ENCODE measurements at regions not wholly inside any gene's neighbourhood (a gene's known extent, or its start where the extent isn't known, plus 50 kb on each side); places are given as distances from the start of the nearest gene placed in this dataset.
"Not testable (repeated sequence)": the region's sequence is repeated elsewhere in the genome, so short reads cannot be mapped to it uniquely, and the experiment has no call there.

DNA sequence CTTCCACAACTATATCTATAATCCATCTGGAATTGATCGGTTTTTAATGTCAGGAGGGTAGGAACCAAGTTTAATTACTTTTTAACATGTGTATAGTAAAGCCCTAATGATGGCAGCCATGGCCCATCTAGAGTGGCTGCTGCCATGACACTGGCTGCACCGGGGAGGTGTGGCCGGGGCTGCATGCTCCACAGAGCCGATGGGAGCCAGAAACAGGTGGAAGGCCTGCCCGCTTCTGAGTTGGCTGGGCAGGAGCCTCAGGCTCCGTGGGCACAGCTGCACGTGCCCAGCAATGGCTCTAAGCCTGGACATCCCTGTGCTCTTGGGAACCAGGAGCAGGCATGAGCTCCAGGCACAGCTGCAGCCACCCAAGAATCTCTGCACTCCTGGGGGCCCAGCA is 73.0 kb downstream of the GBP6 start:
- Histone ChIP-seq H3K4me3 (ENCODE audit: low read length) (no peak overlapping the region), H3K36me3 (ENCODE audit: control insufficient read depth, insufficient read depth, low read length) (no peaks in the 10 kb centered on the region), H3K4me1 (ENCODE audit: control insufficient read depth, insufficient read depth, low read length) (no peaks in the 10 kb centered on the region), H3K27me3 (ENCODE audit: control insufficient read depth, insufficient read depth, low read length) (no peaks in the 10 kb centered on the region), H3K9me3 (ENCODE audit: control insufficient read depth, insufficient read depth, low read length) (no peaks in the 10 kb centered on the region), H3K27ac (ENCODE audit: low read length) (no peak overlapping the region)
- DNase-seq (ENCODE audit: low read depth, low spot score), result no peak
- no CpG with 5 or more reads among the region's 7 CpGs for WGBS (ENCODE audit: insufficient coverage, insufficient read length)

DNA sequence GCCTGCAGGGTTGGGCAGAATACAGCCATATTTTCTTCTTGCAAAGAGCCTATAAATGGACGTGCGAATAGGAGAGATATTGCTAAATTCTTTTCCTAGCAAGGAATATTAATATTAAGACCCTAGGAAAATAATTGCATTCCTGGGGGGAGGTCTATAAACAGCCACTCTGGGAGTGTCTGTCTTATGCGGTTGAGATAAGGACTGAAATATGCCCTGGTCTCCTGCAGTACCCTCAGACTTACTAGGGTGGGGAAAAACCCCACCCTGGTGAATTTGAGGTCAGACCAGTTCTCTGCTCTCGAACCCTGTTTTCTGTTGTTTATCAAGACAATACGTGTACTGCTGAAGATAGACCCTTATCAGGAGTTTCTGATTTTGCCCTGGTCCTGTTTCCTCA is 74.4 kb downstream of the GBP6 start:
- not testable (repeated sequence) for H3K27ac ChIP-seq (ENCODE audit: low read length); H3K27me3 ChIP-seq (ENCODE audit: control insufficient read depth, insufficient read depth, low read length); H3K4me3 ChIP-seq (ENCODE audit: low read length); H3K4me1 ChIP-seq (ENCODE audit: control insufficient read depth, insufficient read depth, low read length); H3K36me3 ChIP-seq (ENCODE audit: control insufficient read depth, insufficient read depth, low read length); DNase-seq (ENCODE audit: low read depth, low spot score); H3K9me3 ChIP-seq (ENCODE audit: control insufficient read depth, insufficient read depth, low read length)
- WGBS (ENCODE audit: insufficient coverage, insufficient read length), result no CpG with 5 or more reads among the region's 5 CpGs

DNA sequence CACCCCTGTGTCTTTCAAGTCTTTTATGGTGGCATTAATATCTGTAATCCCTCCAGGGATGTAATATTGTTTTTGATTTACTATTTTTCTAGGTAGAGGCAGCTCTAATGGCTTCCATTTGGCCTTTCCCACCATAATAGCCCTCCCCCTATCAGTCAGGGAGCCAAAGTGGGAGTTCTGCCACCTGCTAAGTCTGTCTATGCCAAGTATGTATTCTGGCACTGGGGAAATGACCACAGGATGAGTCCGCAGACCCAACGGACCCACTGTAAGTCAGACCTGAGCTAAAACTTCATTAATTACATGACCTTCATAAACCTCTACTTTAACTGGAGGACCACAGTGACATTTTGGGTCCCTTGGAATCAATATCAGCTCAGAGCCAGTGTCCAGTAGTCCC is 77.1 kb downstream of the GBP6 start:
- no CpG with 5 or more reads among the region's 2 CpGs for WGBS (ENCODE audit: insufficient coverage, insufficient read length)
- H3K4me1 ChIP-seq (ENCODE audit: control insufficient read depth, insufficient read depth, low read length), result no peaks in the 10 kb centered on the region
- H3K36me3 ChIP-seq (ENCODE audit: control insufficient read depth, insufficient read depth, low read length), result no peaks in the 10 kb centered on the region
- no peaks in the 10 kb centered on the region for H3K9me3 ChIP-seq (ENCODE audit: control insufficient read depth, insufficient read depth, low read length)
- DNase-seq (ENCODE audit: low read depth, low spot score), result no peak
- H3K4me3 ChIP-seq (ENCODE audit: low read length), result no peak overlapping the region
- H3K27ac ChIP-seq (ENCODE audit: low read length), result no peak overlapping the region
- no peaks in the 10 kb centered on the region for H3K27me3 ChIP-seq (ENCODE audit: control insufficient read depth, insufficient read depth, low read length)

DNA sequence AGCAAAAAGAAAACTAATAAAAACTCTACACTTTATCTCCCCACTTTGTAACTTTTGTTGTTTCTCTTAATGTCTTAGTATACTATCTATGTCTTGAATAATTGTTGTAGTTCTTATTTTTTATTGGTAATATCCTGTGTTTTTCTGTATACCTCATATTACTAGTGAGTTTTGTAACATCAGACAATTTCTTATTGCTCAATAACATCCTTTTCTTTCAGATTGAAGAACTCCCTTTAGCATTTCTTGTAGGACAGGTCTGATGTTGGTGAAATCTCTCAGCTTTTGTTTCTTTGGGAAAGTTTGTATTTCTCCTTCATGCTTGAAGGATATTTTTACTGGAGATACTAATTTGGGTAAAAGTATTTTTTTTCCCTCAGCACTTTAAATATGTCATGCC is 79.8 kb upstream of the LRRC8B start:
- DNase-seq (ENCODE audit: low read depth, low spot score), result no peak
- Histone ChIP-seq H3K27ac (ENCODE audit: low read length) (no peak overlapping the region), H3K27me3 (ENCODE audit: control insufficient read depth, insufficient read depth, low read length) (no peaks in the 10 kb centered on the region), H3K4me1 (ENCODE audit: control insufficient read depth, insufficient read depth, low read length) (no peaks in the 10 kb centered on the region), H3K9me3 (ENCODE audit: control insufficient read depth, insufficient read depth, low read length) (no peaks in the 10 kb centered on the region), H3K4me3 (ENCODE audit: low read length) (no peak overlapping the region), H3K36me3 (ENCODE audit: control insufficient read depth, insufficient read depth, low read length) (no peaks in the 10 kb centered on the region)

DNA sequence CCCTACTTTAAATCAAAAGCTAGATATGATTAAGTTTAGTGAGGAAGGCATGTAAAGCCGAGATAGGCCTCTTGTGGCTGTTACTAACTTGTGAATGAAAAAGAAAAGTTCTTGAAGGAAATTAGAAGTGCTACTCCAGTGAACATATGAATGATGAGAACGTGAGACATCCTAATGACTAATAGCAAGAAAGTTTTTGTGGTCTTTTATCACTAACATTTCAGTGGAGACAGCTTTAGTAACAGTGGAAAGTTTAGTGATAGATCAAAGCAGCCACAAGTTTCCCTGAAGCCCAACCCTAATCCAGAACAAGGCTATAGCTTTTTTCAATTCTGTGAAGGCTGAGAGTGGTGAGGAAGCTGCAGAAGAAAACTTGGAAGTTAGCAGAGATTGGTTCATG is 73.6 kb upstream of the LRRC8B start:
- H3K9me3 ChIP-seq (ENCODE audit: control insufficient read depth, insufficient read depth, low read length), result no peaks in the 10 kb centered on the region
- DNase-seq (ENCODE audit: low read depth, low spot score), result no peak
- WGBS (ENCODE audit: insufficient coverage, insufficient read length), result no CpG with 5 or more reads among the region's 2 CpGs

DNA sequence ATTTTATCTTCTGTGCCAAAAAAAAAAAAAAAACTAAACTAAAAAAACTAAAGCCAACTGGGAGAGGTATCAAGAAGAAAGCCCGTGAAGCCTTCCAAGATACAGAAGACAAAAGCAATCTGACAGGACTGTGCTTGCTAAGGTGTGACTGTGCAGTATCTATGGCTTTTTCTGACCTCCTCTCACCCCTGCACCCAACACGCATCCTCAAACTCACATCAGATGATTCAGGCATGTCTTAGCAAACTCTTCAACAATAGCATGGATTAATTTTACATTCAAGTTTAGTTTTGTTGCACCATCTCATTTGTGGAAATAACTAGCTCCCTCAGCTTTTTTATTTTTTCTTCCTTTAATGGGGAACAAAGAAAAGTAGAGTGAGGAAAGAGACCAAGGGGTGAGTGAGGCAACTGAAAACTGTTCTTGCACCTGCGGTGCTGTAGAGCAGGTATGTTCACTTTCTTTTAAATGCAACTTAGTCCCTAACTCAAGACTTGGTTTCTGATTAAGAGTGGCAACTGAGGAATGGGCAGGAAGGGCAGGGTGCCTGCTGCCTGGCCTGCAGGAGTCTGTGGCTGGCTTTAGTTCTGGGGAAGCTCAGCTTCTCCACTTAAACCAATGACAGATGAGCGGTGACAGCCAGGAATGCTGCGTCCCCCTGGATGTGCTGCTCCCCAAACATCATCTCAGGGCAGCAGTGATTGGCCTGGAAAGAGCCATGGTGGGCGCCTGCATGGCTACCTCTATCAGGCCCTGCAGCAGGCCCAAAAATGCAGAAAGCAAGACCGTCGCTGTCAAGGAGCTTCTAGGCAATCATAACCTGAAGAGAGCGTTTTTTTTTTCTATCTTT is 71.3 kb upstream of the LRRC8B start:
- no peak for DNase-seq (ENCODE audit: low read depth, low spot score)
- WGBS (ENCODE audit: insufficient coverage, insufficient read length), result no CpG with 5 or more reads among the region's 9 CpGs
- Histone ChIP-seq H3K27me3 (ENCODE audit: control insufficient read depth, insufficient read depth, low read length) (no peaks in the 10 kb centered on the region), H3K36me3 (ENCODE audit: control insufficient read depth, insufficient read depth, low read length) (no peaks in the 10 kb centered on the region), H3K4me3 (ENCODE audit: low read length) (no peak overlapping the region), H3K9me3 (ENCODE audit: control insufficient read depth, insufficient read depth, low read length) (no peaks in the 10 kb centered on the region), H3K27ac (ENCODE audit: low read length) (no peak overlapping the region), H3K4me1 (ENCODE audit: control insufficient read depth, insufficient read depth, low read length) (peaks cover 3% of the 10 kb centered on the region)

More for the DNA sequence above, 73.6 kb upstream of the LRRC8B start:
- H3K27ac ChIP-seq (ENCODE audit: low read length), result no peak overlapping the region
- H3K4me3 ChIP-seq (ENCODE audit: low read length), result no peak overlapping the region
- no peaks in the 10 kb centered on the region for H3K4me1 ChIP-seq (ENCODE audit: control insufficient read depth, insufficient read depth, low read length)
- H3K27me3 ChIP-seq (ENCODE audit: control insufficient read depth, insufficient read depth, low read length), result no peaks in the 10 kb centered on the region
- H3K36me3 ChIP-seq (ENCODE audit: control insufficient read depth, insufficient read depth, low read length), result no peaks in the 10 kb centered on the region

DNA sequence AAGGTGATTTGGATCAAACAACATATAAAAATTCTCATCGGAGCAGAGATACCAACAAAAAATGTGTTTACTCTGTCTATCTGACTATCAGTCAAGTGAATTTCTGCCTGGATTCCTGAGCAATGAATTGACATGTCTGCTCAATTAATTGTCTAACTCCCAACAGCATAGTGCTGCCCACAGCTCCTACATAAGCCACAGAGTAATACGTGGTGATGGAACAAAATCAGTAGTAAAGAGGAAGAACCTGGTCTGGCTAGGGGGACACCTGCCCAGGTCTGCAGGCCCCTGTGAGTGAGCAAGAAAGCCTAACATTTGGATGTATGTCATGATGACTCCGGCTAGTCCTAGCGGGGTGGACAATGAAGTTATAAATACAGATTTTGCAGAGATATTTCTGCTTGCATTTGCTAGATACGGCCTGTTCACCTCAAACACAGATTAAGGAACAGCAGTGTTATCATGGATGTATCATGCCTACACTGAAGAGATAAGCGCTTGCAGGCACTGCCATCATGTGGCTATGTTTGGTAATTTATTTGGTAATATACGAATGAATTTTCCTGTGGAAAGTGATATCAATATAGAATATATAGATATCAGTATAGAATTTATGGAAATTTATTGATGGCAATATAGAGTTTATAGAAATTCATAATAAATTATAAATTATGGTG is 69.6 kb upstream of the LRRC8B start:
- H3K27me3 ChIP-seq (ENCODE audit: control insufficient read depth, insufficient read depth, low read length), result no peaks in the 10 kb centered on the region
- DNase-seq (ENCODE audit: low read depth, low spot score), result peak; percentile 9
- H3K4me3 ChIP-seq (ENCODE audit: low read length), result no peak overlapping the region
- H3K4me1 ChIP-seq (ENCODE audit: control insufficient read depth, insufficient read depth, low read length), result peaks cover 3% of the 10 kb centered on the region
- no peak overlapping the region for H3K27ac ChIP-seq (ENCODE audit: low read length)
- H3K9me3 ChIP-seq (ENCODE audit: control insufficient read depth, insufficient read depth, low read length), result no peaks in the 10 kb centered on the region
- no peaks in the 10 kb centered on the region for H3K36me3 ChIP-seq (ENCODE audit: control insufficient read depth, insufficient read depth, low read length)
- no CpG with 5 or more reads among the region's 7 CpGs for WGBS (ENCODE audit: insufficient coverage, insufficient read length)

DNA sequence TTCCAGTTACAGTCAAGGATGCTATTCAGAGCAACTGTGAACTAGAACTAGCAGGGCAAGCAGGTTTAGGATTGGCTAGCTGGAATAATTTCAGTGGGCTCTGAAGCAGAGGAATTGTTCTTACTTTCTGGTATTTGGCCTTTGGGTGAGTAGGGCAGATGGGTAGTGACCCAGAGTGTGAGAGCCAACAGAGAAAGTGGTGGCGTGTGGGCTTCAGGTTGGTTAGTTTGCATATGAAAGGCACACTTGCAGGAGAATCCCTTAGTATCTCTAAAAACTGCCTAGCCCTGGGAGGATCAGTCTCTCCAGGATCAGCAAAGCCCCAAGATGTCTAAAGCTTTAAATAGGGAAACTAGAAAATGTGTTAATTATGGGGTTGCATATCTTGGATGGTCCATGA is 67.6 kb upstream of the LRRC8B start:
- Histone ChIP-seq H3K36me3 (ENCODE audit: control insufficient read depth, insufficient read depth, low read length) (no peaks in the 10 kb centered on the region), H3K4me3 (ENCODE audit: low read length) (no peak overlapping the region), H3K9me3 (ENCODE audit: control insufficient read depth, insufficient read depth, low read length) (no peaks in the 10 kb centered on the region), H3K27ac (ENCODE audit: low read length) (no peak overlapping the region), H3K4me1 (ENCODE audit: control insufficient read depth, insufficient read depth, low read length) (peaks cover 3% of the 10 kb centered on the region), H3K27me3 (ENCODE audit: control insufficient read depth, insufficient read depth, low read length) (no peaks in the 10 kb centered on the region)
- no CpG with 5 or more reads among the region's 1 CpG for WGBS (ENCODE audit: insufficient coverage, insufficient read length)
- peak; percentile 11 for DNase-seq (ENCODE audit: low read depth, low spot score)

DNA sequence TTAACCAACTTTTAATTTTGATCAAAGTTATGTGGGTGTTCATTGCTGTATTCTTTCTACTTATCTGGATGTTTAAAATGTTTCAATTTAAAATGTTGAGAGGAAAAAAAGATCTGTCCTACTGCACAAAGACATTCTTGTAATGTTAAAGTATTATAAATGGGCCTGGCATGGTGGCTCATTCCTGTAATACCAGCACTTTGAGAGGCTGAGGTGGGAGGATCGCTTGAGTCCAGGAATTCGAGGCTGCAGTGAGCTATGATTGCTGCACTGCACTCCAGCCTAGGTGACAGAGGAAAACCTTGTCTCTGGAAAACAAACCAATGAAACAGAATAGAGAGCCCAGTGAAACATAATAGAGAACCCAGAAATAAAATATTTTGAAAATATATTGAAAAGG is 65.5 kb upstream of the LRRC8B start:
- DNase-seq (ENCODE audit: low read depth, low spot score), result no peak
- no CpG with 5 or more reads among the region's 2 CpGs for WGBS (ENCODE audit: insufficient coverage, insufficient read length)
- no peaks in the 10 kb centered on the region for H3K9me3 ChIP-seq (ENCODE audit: control insufficient read depth, insufficient read depth, low read length)
- H3K4me1 ChIP-seq (ENCODE audit: control insufficient read depth, insufficient read depth, low read length), result peaks cover 3% of the 10 kb centered on the region
- no peak overlapping the region for H3K27ac ChIP-seq (ENCODE audit: low read length)
- H3K27me3 ChIP-seq (ENCODE audit: control insufficient read depth, insufficient read depth, low read length), result no peaks in the 10 kb centered on the region
- H3K36me3 ChIP-seq (ENCODE audit: control insufficient read depth, insufficient read depth, low read length), result no peaks in the 10 kb centered on the region
- no peak overlapping the region for H3K4me3 ChIP-seq (ENCODE audit: low read length)

DNA sequence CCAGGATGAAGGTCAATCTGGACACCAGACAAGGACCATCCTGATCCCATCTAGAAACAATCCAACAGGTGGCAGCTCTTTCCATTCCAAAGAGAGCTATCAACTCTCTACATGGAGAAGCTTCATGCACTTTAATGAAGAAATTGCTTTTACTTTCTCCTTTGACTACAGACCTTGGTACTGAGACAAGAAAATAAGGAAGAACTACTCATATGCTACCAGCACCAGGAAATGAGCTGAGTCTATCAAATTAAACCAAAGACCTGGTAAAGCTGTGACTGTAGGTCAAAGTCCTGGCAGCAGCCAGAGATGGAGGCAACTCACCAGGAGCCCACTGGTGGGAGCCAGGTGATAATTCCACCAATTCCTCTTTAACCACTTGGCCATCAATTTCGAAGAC is 64.3 kb upstream of the LRRC8B start:
- WGBS (ENCODE audit: insufficient coverage, insufficient read length), result no CpG with 5 or more reads among the region's 1 CpG
- no peak overlapping the region for H3K4me3 ChIP-seq (ENCODE audit: low read length)
- no peaks in the 10 kb centered on the region for H3K27me3 ChIP-seq (ENCODE audit: control insufficient read depth, insufficient read depth, low read length)
- no peaks in the 10 kb centered on the region for H3K36me3 ChIP-seq (ENCODE audit: control insufficient read depth, insufficient read depth, low read length)
- DNase-seq (ENCODE audit: low read depth, low spot score), result no peak
- peaks cover 3% of the 10 kb centered on the region for H3K4me1 ChIP-seq (ENCODE audit: control insufficient read depth, insufficient read depth, low read length)
- no peak overlapping the region for H3K27ac ChIP-seq (ENCODE audit: low read length)
- H3K9me3 ChIP-seq (ENCODE audit: control insufficient read depth, insufficient read depth, low read length), result no peaks in the 10 kb centered on the region

DNA sequence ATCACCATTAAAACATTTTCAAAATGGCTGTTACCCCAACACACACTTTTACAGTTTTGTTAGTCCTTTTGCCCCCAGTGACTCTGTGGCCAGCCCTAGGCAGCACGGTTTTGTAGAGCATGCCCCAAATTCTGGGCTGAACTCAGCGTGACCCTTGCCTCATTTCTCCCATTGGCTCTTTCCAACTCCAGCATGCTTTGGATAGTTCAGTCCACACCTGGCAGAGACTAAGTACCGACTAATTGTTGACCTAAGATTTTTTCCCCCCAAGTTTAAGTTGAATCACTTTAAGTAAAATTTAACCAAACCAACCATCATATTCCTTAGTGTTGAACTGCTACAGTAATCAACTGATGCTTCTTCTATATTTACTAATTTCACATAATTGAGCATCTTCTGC is 62.4 kb upstream of the LRRC8B start:
- no peak overlapping the region for H3K4me3 ChIP-seq (ENCODE audit: low read length)
- no peak for DNase-seq (ENCODE audit: low read depth, low spot score)
- no peaks in the 10 kb centered on the region for H3K4me1 ChIP-seq (ENCODE audit: control insufficient read depth, insufficient read depth, low read length)
- no peaks in the 10 kb centered on the region for H3K9me3 ChIP-seq (ENCODE audit: control insufficient read depth, insufficient read depth, low read length)
- no CpG with 5 or more reads among the region's 3 CpGs for WGBS (ENCODE audit: insufficient coverage, insufficient read length)
- H3K27me3 ChIP-seq (ENCODE audit: control insufficient read depth, insufficient read depth, low read length), result no peaks in the 10 kb centered on the region
- no peaks in the 10 kb centered on the region for H3K36me3 ChIP-seq (ENCODE audit: control insufficient read depth, insufficient read depth, low read length)
- no peak overlapping the region for H3K27ac ChIP-seq (ENCODE audit: low read length)
